Osteoblast (primary cell): ENCODE measurements at regions not wholly inside any gene's neighbourhood (a gene's known extent, or its start where the extent isn't known, plus 50 kb on each side); places are given as distances from the start of the nearest gene placed in this dataset.

ENCODE experiments used
- DNase-seq: peaks from one replicate; pipeline ENCODE4 v3.0.0; 2011; ENCODE audit warnings: low spot score, mixed read lengths; ENCODE audit not compliant: insufficient read length; ENCODE audit errors: missing footprints
- H2AFZ ChIP-seq: 2 replicates; pipeline ENCODE4 v1.6.0; 2011; ENCODE audit warnings: mild to moderate bottlenecking, low read length
- H3K27ac ChIP-seq: 2 replicates; pipeline ENCODE4 v1.5.1; 2011; ENCODE audit warnings: mild to moderate bottlenecking, low read depth, low read length, moderate library complexity
- H3K27me3 ChIP-seq: 2 replicates; pipeline ENCODE4 v1.6.0; 2012; ENCODE audit warnings: mild to moderate bottlenecking, control low read depth, inconsistent platforms, low read length, moderate library complexity; ENCODE audit not compliant: insufficient read depth
- H3K36me3 ChIP-seq: 2 replicates; pipeline ENCODE4 v1.5.1; 2011; ENCODE audit warnings: mild to moderate bottlenecking, low read length, control low read depth, moderate library complexity; ENCODE audit not compliant: insufficient read depth
- H3K4me1 ChIP-seq: 2 replicates; pipeline ENCODE4 v1.5.1; 2011; ENCODE audit warnings: mild to moderate bottlenecking, low read length, control low read depth, moderate library complexity; ENCODE audit not compliant: insufficient read depth
- H3K4me2 ChIP-seq: 2 replicates; pipeline ENCODE4 v1.6.0; 2011; ENCODE audit warnings: mild to moderate bottlenecking, low read length; ENCODE audit not compliant: insufficient read depth
- H3K4me3 ChIP-seq: fragments of 200-600 bp; sonication (generic); 3 replicates; pipeline ENCODE4 v1.5.1; 2012; ENCODE audit warnings: mild to moderate bottlenecking, low read length, inconsistent platforms; ENCODE audit not compliant: insufficient read depth
- H3K79me2 ChIP-seq: 2 replicates; pipeline ENCODE4 v1.6.0; 2012; ENCODE audit warnings: mild to moderate bottlenecking, low read length, control low read depth, inconsistent platforms; ENCODE audit not compliant: insufficient read depth
- H3K9me3 ChIP-seq: 2 replicates; pipeline ENCODE4 v1.5.1; 2011; ENCODE audit warnings: low read depth, low read length, control low read depth
- H4K20me1 ChIP-seq: 2 replicates; pipeline ENCODE4 v1.6.0; 2012; ENCODE audit warnings: mild to moderate bottlenecking, low read length, control low read depth; ENCODE audit not compliant: insufficient read depth
- CTCF ChIP-seq: IDR thresholded peaks from 2 replicates; pipeline ENCODE4 v1.5.1; 2011; ENCODE audit warnings: mild to moderate bottlenecking, low read depth, low read length, moderate library complexity; ENCODE audit errors: extremely low read depth

GRCh38 chr9:8156346-8156745 is 356.8 kb upstream of the DMAC1 start:
- no peaks in the 10 kb centered on the region for H3K27me3 ChIP-seq
- TF ChIP-seq CTCF: no peak

GRCh38 chr9:8155706-8156105 is 356.1 kb upstream of the DMAC1 start:
- no peak overlapping the region for H3K27ac ChIP-seq
- H3K9me3 ChIP-seq: no peaks in the 10 kb centered on the region
- H3K36me3 ChIP-seq: no peaks in the 10 kb centered on the region
- no peak overlapping the region for H2AFZ ChIP-seq
- no peak for DNase-seq
- no peaks in the 10 kb centered on the region for H3K79me2 ChIP-seq
- no peaks in the 10 kb centered on the region for H4K20me1 ChIP-seq
- TF ChIP-seq CTCF: no peak
- H3K4me3 ChIP-seq: no peak overlapping the region
- no peaks in the 10 kb centered on the region for H3K4me1 ChIP-seq
- H3K27me3 ChIP-seq: no peaks in the 10 kb centered on the region
- H3K4me2 ChIP-seq: no peak overlapping the region

More at GRCh38 chr9:8156346-8156745, 356.8 kb upstream of the DMAC1 start:
- Histone ChIP-seq H2AFZ (no peak overlapping the region), H4K20me1 (no peaks in the 10 kb centered on the region), H3K4me2 (no peak overlapping the region), H3K79me2 (no peaks in the 10 kb centered on the region), H3K9me3 (no peaks in the 10 kb centered on the region), H3K4me3 (no peak overlapping the region), H3K27ac (no peak overlapping the region), H3K4me1 (no peaks in the 10 kb centered on the region), H3K36me3 (no peaks in the 10 kb centered on the region)
- DNase-seq: no peak

- Histone ChIP-seq H2AFZ (no peak overlapping the region), H3K36me3 (no peaks in the 10 kb centered on the region), H3K4me3 (no peak overlapping the region), H3K27ac (no peak overlapping the region), H3K27me3 (no peaks in the 10 kb centered on the region), H3K79me2 (no peaks in the 10 kb centered on the region), H3K9me3 (no peaks in the 10 kb centered on the region), H3K4me1 (no peaks in the 10 kb centered on the region), H4K20me1 (no peaks in the 10 kb centered on the region), H3K4me2 (no peak overlapping the region)
- no peak for TF ChIP-seq CTCF
- DNase-seq: no peak
Measured at GRCh38 chr9:8143677-8144076, 344.1 kb upstream of the DMAC1 start.

- H3K79me2 ChIP-seq: no peaks in the 10 kb centered on the region
- H3K4me3 ChIP-seq: no peak overlapping the region
- no peaks in the 10 kb centered on the region for H4K20me1 ChIP-seq
Measured at GRCh38 chr9:8140557-8140956, 341.0 kb upstream of the DMAC1 start.

More at GRCh38 chr9:8140557-8140956, 341.0 kb upstream of the DMAC1 start:
- Histone ChIP-seq H3K4me1 (no peaks in the 10 kb centered on the region), H2AFZ (no peak overlapping the region), H3K36me3 (no peaks in the 10 kb centered on the region), H3K4me2 (no peak overlapping the region), H3K9me3 (no peaks in the 10 kb centered on the region), H3K27me3 (no peaks in the 10 kb centered on the region), H3K27ac (no peak overlapping the region)
- no peak for DNase-seq
- no peak for TF ChIP-seq CTCF
